ENCODE measurements at regions not wholly inside any gene's neighbourhood (a gene's known extent, or its start where the extent isn't known, plus 50 kb on each side); places are given as distances from the start of the nearest gene placed in this dataset.

DNA sequence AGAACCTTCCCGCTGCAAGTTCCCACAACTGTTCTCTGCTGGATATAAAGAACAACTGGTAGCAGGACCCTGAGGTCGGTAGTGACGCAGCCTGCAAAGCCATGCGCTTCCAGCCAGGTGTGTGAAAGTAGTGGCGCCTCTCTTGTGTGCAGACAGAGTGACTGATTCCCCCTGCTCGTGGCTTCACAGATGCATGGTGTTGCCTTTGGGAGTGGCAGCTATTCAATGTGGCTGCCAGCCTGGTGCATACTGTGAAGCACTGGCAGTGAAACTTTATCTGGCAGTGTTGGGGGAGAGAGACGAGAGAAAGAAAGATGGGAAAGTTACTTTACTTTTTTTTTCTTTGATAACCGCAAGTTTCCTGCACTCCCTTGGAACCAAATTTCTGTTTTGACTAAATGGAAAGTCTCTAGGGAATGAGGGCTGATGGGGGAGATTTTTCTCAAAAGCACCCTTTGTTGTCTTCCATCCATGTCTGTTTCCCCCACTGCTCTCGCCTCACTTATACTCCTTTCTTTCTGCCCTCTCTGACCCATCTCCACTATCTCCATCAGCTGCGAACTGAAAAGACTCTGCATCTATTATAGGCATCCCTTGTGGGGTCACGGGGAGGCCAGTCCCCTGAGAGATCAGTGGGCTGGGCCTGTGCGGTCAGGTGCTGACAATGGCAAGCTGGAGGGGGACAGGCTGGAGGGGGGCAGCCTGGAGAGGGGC lies 90.0 kb upstream of the TNP1 start:
- TF ChIP-seq CTCF (conservative IDR thresholded peaks at IDR 0.05; ENCODE audit: low read length) = no peak
- no peak for TF ChIP-seq EZH2phosphoT487 (IDR thresholded peaks at IDR 0.05; ENCODE audit: borderline replicate concordance, low read depth, low read length)
